ENCODE measurements at regions not wholly inside any gene's neighbourhood (a gene's known extent, or its start where the extent isn't known, plus 50 kb on each side); places are given as distances from the start of the nearest gene placed in this dataset.

GRCh38 chr18:29693334-29693733 lies 1349.2 kb downstream of the DSC3 start:
- H3K36me3 ChIP-seq (ENCODE audit: control insufficient read depth in 2 of 4, insufficient read depth in 4 of 4, low read length in 3 of 4) = no peaks in the 10 kb centered on the region
- no peaks in the 10 kb centered on the region for H3K4me1 ChIP-seq (replicated peaks in 1 of 4; ENCODE audit: control insufficient read depth in 3 of 4, insufficient read depth in 4 of 4, low read length in 3 of 4)
- no peak overlapping the region for H4K91ac ChIP-seq (replicated peaks; ENCODE audit: insufficient read length, low read length)
- no peaks in the 10 kb centered on the region for H3K9me3 ChIP-seq (ENCODE audit: insufficient read depth in 2 of 2, low read depth in 1 of 2, low read length in 1 of 2)
- H3K23ac ChIP-seq (ENCODE audit: insufficient read length) = no peak overlapping the region
- TF ChIP-seq TEAD4 (IDR thresholded peaks at IDR 0.05; ENCODE audit: low read depth, low read length) = peak; percentile 51; the same call in 1 of the 2 replicates
- TF ChIP-seq RBBP5 (IDR thresholded peaks at IDR 0.05; ENCODE audit: borderline replicate concordance, low read depth, low read length) = no peak
- TF ChIP-seq BACH1 (IDR thresholded peaks at IDR 0.05; ENCODE audit: low read length) = no peak
- H4K20me1 ChIP-seq (replicated peaks in 1 of 2; ENCODE audit: control insufficient read depth in 1 of 2, insufficient read depth in 2 of 2, low read length in 2 of 2) = no peaks in the 10 kb centered on the region
- H2AK5ac ChIP-seq (ENCODE audit: low read depth, low read length) = no peak overlapping the region
- no peak overlapping the region for H3K4me2 ChIP-seq (ENCODE audit: insufficient read depth in 1 of 2, low read depth in 2 of 2, low read length in 2 of 2)
- 90% methylated on average over 1 of the region's 1 CpG; no CpG with 5 or more reads in 1 of the 2 experiments for WGBS, 2 experiments (ENCODE audit: extremely low coverage in 1 of 2, insufficient coverage in 1 of 2, insufficient read length in 1 of 2, insufficient replicate concordance in 2 of 2, low coverage in 1 of 2, low lambda C conversion rate in 2 of 2, missing lambda C conversion rate in 1 of 2)
- no peak overlapping the region for H3K18ac ChIP-seq (ENCODE audit: extremely low read depth, low read length)
- H2BK20ac ChIP-seq (ENCODE audit: low read length) = no peak overlapping the region
- H3K27ac ChIP-seq (ENCODE audit: low read depth, low read length) = no peak overlapping the region
- H2BK12ac ChIP-seq (ENCODE audit: low read depth, low read length) = no peak overlapping the region
- no peak overlapping the region for H2BK15ac ChIP-seq (ENCODE audit: low read length)
- no peak overlapping the region for H3K9ac ChIP-seq (replicated peaks in 1 of 4; ENCODE audit: extremely low read depth in 1 of 4, low read depth in 3 of 4, low read length in 3 of 4)
- CTCF ChIA-PET (ENCODE audit: partially characterized antibody) = no interaction called here
- no peak for DNase-seq (ENCODE audit: low read depth in 1 of 2, low spot score in 2 of 2)
- no peak overlapping the region for H3K56ac ChIP-seq (replicated peaks; ENCODE audit: insufficient read length, low read depth, low read length)
- POLR2A ChIA-PET (ENCODE audit: partially characterized antibody) = no interaction called here
- H4K8ac ChIP-seq (ENCODE audit: extremely low read depth, insufficient read depth, low read length) = no peak overlapping the region
- H3K79me2 ChIP-seq (ENCODE audit: control insufficient read depth in 1 of 2, insufficient read depth in 2 of 2, low read length in 2 of 2) = no peaks in the 10 kb centered on the region
- H3K4ac ChIP-seq (replicated peaks; ENCODE audit: insufficient read length, low read depth, low read length) = no peak overlapping the region
- H3K27me3 ChIP-seq (replicated peaks in 1 of 4; ENCODE audit: control insufficient read depth in 3 of 4, extremely low read depth in 1 of 4, insufficient read depth in 3 of 4, low read length in 3 of 4) = no peaks in the 10 kb centered on the region
- H3K23me2 ChIP-seq (ENCODE audit: low read depth, low read length) = no peaks in the 10 kb centered on the region
- no peak overlapping the region for H3K14ac ChIP-seq (ENCODE audit: insufficient read length)
- H3K79me1 ChIP-seq (ENCODE audit: low read depth, low read length) = no peaks in the 10 kb centered on the region
- no peak overlapping the region for H2BK120ac ChIP-seq (replicated peaks; ENCODE audit: low read depth, low read length)
- H2AFZ ChIP-seq (ENCODE audit: low read length) = no peak overlapping the region
- H2BK5ac ChIP-seq (ENCODE audit: low read depth, low read length) = no peak overlapping the region
- no peak overlapping the region for H4K5ac ChIP-seq (ENCODE audit: insufficient read length, low read depth, low read length)
- no peak overlapping the region for H3K4me3 ChIP-seq (ENCODE audit: extremely low read depth in 1 of 4, insufficient read depth in 2 of 4, low read depth in 3 of 4, low read length in 4 of 4)
- FAIRE-seq = no peak
